Caco-2 (cell line): ENCODE measurements at regions not wholly inside any gene's neighbourhood (a gene's known extent, or its start where the extent isn't known, plus 50 kb on each side); places are given as distances from the start of the nearest gene placed in this dataset.
"Not testable (repeated sequence)": the region's sequence is repeated elsewhere in the genome, so short reads cannot be mapped to it uniquely, and the experiment has no call there.

Experiments used
- BruUV-seq: library from RNA; stranded (reverse); fragments of 400-500 nt; replicated peaks from 2 replicates; lab custom pipeline; 2021; lab: Mats Ljungman, UMichigan
- CTCF ChIA-PET: fragments of 300-600 bp; sonication (Branson Sonifier 250); formaldehyde crosslinking; loops from one replicate; lab custom pipeline; 2022; ENCODE audit warnings: antibody characterized with exemption; lab: Charles Lee
- POLR2A ChIA-PET: fragments of 300-600 bp; sonication (Branson Sonifier 250); formaldehyde crosslinking; loops from one replicate; lab custom pipeline; 2022; ENCODE audit warnings: antibody characterized with exemption; lab: Charles Lee
- DNase-seq, 2 experiments: peaks; one replicate each; pipeline versions ENCODE4 v3.0.0 to v3.0.0-alpha.2; 2020 to 2022
- H3K27me3 ChIP-seq: replicated peaks from 2 replicates; pipeline ENCODE4 v1.6.0; 2011; ENCODE audit warnings: low read length; ENCODE audit not compliant: control insufficient read depth, insufficient read depth
- H3K36me3 ChIP-seq: 2 replicates; pipeline ENCODE4 v1.5.1; 2011; ENCODE audit warnings: low read length; ENCODE audit not compliant: control insufficient read depth, insufficient read depth
- H3K4me1 ChIP-seq: fragments of 250-450 bp; sonication (Bioruptor Pico); 2 replicates; pipeline ENCODE4 v1.5.1; 2020; ENCODE audit warnings: mild to moderate bottlenecking
- H3K4me3 ChIP-seq: 2 replicates; pipeline ENCODE4 v1.5.1; 2011; ENCODE audit warnings: low read depth, mild to moderate bottlenecking, control low read depth, low read length
- H3K9me3 ChIP-seq: fragments of 250-450 bp; sonication (Bioruptor Pico); 2 replicates; pipeline ENCODE4 v1.5.1; 2020; ENCODE audit warnings: mild to moderate bottlenecking, moderate library complexity
- H3K27ac Mint-ChIP-seq: one replicate; pipeline ENCODE4 v1.8.0; 2022; ENCODE audit warnings: mixed read lengths; ENCODE audit not compliant: unreplicated experiment
- H3K27me3 Mint-ChIP-seq: one replicate; pipeline ENCODE4 v1.8.0; 2022; ENCODE audit warnings: mixed read lengths; ENCODE audit not compliant: insufficient read depth, unreplicated experiment
- H3K36me3 Mint-ChIP-seq: one replicate; pipeline ENCODE4 v1.8.0; 2022; ENCODE audit warnings: mild to moderate bottlenecking, mixed read lengths; ENCODE audit not compliant: insufficient read depth, unreplicated experiment
- H3K4me1 Mint-ChIP-seq: one replicate; pipeline ENCODE4 v1.8.0; 2022; ENCODE audit warnings: low read depth, mixed read lengths; ENCODE audit not compliant: unreplicated experiment
- H3K4me3 Mint-ChIP-seq: one replicate; pipeline ENCODE4 v1.8.0; 2022; ENCODE audit warnings: mild to moderate bottlenecking, moderate library complexity, mixed read lengths; ENCODE audit not compliant: unreplicated experiment
- H3K9me3 Mint-ChIP-seq: one replicate; pipeline ENCODE4 v1.8.0; 2022; ENCODE audit warnings: mixed read lengths; ENCODE audit not compliant: unreplicated experiment
- CTCF ChIP-seq, 2 experiments: fragments of 200-600 bp in 1 of 2; IDR thresholded peaks; 1 replicate in 1 of 2; 2 replicates in 1 of 2; pipeline versions ENCODE4 v1.5.1 to v1.8.0; 2011 to 2022; ENCODE audit warnings: antibody characterized with exemption in 1 of 2, control low read depth in 1 of 2, inconsistent platforms in 1 of 2, low read depth in 1 of 2, low read length in 1 of 2, mild to moderate bottlenecking in 1 of 2, moderate library complexity in 1 of 2; ENCODE audit not compliant: insufficient read depth in 1 of 2, severe bottlenecking in 1 of 2, unreplicated experiment in 1 of 2
- intact Hi-C: fragments of 100-400 bp; cut with micrococcal nuclease; formaldehyde crosslinking; loops from one replicate; pipeline ENCODE4 v1.10.0; 2022; ENCODE audit not compliant: unreplicated experiment

GRCh38 chr12:127830065-127830460 lies 436.9 kb upstream of the TMEM132C start:
- intact Hi-C loops: no loop called here
- Mint-ChIP-seq H3K27me3 (no peaks in the 10 kb centered on the region), H3K36me3 (no peaks in the 10 kb centered on the region), H3K9me3 (peaks cover 12% of the 10 kb centered on the region), H3K27ac (no peak overlapping the region), H3K4me1 (no peaks in the 10 kb centered on the region), H3K4me3 (no peak overlapping the region)
- Histone ChIP-seq H3K36me3 (no peaks in the 10 kb centered on the region), H3K4me3 (no peak overlapping the region), H3K4me1 (no peaks in the 10 kb centered on the region), H3K27me3 (no peaks in the 10 kb centered on the region), H3K9me3 (no peaks in the 10 kb centered on the region)
- ChIA-PET CTCF (no interaction called here), POLR2A (no interaction called here)
- no peak for DNase-seq
- TF ChIP-seq CTCF (IDR thresholded peaks at IDR 0.05; ENCODE audit: insufficient read depth in 1 of 2, low read depth in 1 of 2, low read length in 1 of 2, severe bottlenecking in 1 of 2, unreplicated experiment in 1 of 2): no peak
- no TSS peak for BruUV-seq

- no peak overlapping the region for H3K4me3 Mint-ChIP-seq
- H3K27me3 Mint-ChIP-seq: no peaks in the 10 kb centered on the region
- H3K36me3 ChIP-seq: no peaks in the 10 kb centered on the region
- ChIA-PET POLR2A (no interaction called here), CTCF (no interaction called here)
- no peaks in the 10 kb centered on the region for H3K9me3 ChIP-seq
- H3K9me3 Mint-ChIP-seq: peaks cover 8% of the 10 kb centered on the region
- TF ChIP-seq CTCF (IDR thresholded peaks at IDR 0.05; ENCODE audit: insufficient read depth in 1 of 2, low read depth in 1 of 2, low read length in 1 of 2, severe bottlenecking in 1 of 2, unreplicated experiment in 1 of 2): no peak
- no peaks in the 10 kb centered on the region for H3K27me3 ChIP-seq
- no peak overlapping the region for H3K4me3 ChIP-seq
- BruUV-seq: no TSS peak
- no peaks in the 10 kb centered on the region for H3K36me3 Mint-ChIP-seq
- no peak overlapping the region for H3K27ac Mint-ChIP-seq
- intact Hi-C loops: no loop called here
- no peaks in the 10 kb centered on the region for H3K4me1 ChIP-seq
- DNase-seq: no peak
- no peaks in the 10 kb centered on the region for H3K4me1 Mint-ChIP-seq
Measured at GRCh38 chr12:127830730-127831129, 436.2 kb upstream of the TMEM132C start.

GRCh38 chr12:127832172-127832571 lies 434.8 kb upstream of the TMEM132C start:
- Histone ChIP-seq H3K9me3 (no peaks in the 10 kb centered on the region), H3K27me3 (no peaks in the 10 kb centered on the region), H3K4me3 (no peak overlapping the region), H3K36me3 (no peaks in the 10 kb centered on the region), H3K4me1 (no peaks in the 10 kb centered on the region)
- Mint-ChIP-seq H3K36me3 (no peaks in the 10 kb centered on the region), H3K9me3 (no peaks in the 10 kb centered on the region), H3K4me3 (no peak overlapping the region), H3K4me1 (no peaks in the 10 kb centered on the region), H3K27me3 (no peaks in the 10 kb centered on the region), H3K27ac (no peak overlapping the region)
- BruUV-seq: no TSS peak
- TF ChIP-seq CTCF (IDR thresholded peaks at IDR 0.05; ENCODE audit: insufficient read depth in 1 of 2, low read depth in 1 of 2, low read length in 1 of 2, severe bottlenecking in 1 of 2, unreplicated experiment in 1 of 2): no peak
- ChIA-PET POLR2A (no interaction called here), CTCF (no interaction called here)
- intact Hi-C loops: no loop called here
- DNase-seq: no peak

- H3K9me3 ChIP-seq, BruUV-seq, DNase-seq, H3K36me3 Mint-ChIP-seq, intact Hi-C loops, H3K27ac Mint-ChIP-seq, POLR2A ChIA-PET, H3K4me3 Mint-ChIP-seq, H3K27me3 ChIP-seq, H3K4me1 ChIP-seq, H3K4me1 Mint-ChIP-seq, H3K9me3 Mint-ChIP-seq, CTCF ChIA-PET, H3K36me3 ChIP-seq, H3K27me3 Mint-ChIP-seq, H3K4me3 ChIP-seq: not testable (repeated sequence)
Measured at GRCh38 chr12:127836802-127837201, 430.2 kb upstream of the TMEM132C start.
